ENCODE measurements at regions not wholly inside any gene's neighbourhood (a gene's known extent, or its start where the extent isn't known, plus 50 kb on each side); places are given as distances from the start of the nearest gene placed in this dataset.
"Not testable (repeated sequence)": the region's sequence is repeated elsewhere in the genome, so short reads cannot be mapped to it uniquely, and the experiment has no call there.

DNA sequence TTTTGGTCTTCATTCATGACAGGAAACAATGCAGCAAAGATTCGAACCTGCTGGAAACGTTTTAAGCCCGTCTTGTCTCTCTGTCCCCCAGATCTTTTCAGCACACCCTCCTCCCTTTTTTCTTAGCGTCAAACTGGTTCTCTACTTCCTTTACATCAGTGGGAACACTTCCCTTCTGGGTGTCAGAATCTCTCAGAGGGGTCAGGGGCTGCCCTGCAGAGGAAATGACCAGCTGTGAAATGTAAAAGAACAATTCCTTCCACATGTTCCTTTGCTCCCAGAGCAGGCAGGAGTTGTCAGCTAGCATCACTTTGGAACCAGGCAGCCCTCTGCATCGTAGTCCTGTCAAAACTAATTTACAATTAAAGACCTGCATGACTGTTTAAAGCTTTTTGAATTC, 619.0 kb downstream of the TFAP2A start:
- no peak for DNase-seq

DNA sequence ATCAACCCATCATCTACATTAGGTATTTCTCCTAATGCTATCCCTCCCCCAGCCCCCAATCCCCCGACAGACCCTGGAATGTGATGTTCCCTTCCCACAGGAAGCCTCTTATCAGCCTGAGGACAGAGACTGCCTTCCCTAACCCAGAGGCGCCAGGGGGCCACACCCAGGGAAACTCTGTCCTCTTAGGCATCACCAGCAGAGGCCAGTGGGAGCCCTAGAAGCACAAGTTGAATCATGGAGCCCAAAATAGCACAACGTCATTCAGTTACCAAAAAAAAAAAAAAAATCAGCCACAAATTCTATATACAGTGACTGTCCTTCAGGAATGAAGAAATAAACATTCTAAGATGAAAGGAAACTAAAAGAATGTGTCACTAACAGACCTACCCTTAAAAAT, 625.7 kb downstream of the TFAP2A start:
- no peak for DNase-seq

GRCh38 chr6:9784786-9785185, 630.1 kb downstream of the TFAP2A start:
- DNase-seq = no peak

DNA sequence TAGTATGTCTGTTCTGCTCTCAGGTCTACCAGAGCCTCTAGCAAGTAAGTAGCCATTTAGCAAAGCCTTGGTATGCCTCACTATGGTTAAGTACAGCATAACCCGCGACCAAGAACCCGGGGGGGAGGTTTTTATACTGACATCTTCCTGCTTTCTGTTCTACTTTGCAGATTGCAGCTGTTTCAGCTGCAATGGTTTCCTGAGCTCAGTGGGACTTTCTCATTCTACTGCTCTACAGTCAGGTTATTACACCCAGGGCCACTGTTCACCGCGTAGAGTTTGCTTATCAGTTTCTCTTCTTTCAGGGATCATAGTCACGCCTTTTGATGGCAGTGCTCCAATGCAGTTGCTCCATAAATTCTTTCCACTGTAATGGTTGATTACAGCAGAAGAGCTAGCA, 631.3 kb downstream of the TFAP2A start:
- DNase-seq = no peak

DNA sequence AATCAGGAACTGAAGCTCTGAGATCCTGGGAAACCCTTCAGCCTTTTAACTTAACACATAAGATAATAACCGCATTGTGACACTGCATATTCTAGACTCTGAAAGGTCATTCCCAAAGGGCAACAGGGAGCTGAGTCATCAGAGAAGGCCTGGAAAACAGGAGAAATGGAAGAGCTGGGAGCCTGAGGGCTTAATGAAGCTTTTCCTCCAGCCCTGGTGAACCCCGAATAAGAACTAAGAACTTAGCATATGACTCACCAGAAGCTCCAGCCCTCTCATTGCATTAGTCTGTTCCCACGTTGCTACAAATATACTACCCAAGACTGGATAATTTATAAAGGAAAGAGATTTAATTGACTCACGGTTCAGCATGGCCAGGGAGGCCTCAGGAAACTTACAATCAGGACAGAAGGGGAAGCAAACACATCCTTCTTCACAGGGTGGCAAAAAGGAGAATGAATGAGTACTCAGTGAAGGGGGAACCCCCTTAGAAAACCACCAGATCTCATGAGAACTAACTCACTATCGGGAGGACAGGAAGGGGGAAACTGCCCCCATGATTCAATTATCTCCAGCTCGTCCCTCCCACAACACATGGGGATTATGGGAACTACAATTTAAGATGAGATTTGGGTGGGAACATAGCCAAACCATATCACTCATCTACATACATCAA, 648.5 kb downstream of the TFAP2A start:
- DNase-seq = no peak

DNA sequence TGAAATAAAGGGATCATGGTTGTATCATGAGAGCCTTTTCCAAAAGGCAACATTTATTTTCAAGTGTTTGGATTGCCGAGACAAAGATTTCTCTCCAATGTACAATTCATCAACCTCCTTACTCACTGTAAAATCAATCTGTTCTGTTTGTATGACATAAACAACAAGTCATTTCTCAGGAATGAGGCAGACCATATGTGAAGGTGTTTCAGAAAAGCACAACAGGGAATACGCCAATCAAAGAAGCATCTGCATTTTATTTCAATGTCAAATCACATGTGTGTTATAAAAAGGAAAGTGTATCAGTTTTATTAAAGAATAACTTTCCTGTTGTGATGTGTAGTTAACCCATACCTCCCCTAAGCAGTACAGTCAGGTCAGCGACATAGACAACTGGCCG, 653.7 kb downstream of the TFAP2A start:
- DNase-seq = no peak

DNA sequence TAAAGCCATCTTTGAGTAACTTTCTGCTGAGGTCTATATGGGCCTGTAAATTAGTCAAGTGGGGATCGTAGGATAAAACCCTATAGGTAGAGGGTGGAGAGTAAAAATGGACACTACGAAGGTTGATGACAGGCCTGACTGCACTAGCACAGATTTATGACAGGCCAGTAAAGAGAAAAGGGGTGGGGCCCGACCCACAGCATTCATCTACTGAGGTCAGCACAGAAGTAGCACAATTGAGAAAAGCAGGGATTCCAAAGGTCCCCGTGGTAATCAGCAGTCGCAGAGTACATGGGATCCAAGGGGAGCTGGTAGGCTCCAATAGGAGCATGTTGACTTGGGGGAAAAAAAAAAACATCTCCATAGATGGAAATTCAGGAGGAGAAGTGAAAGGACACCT, 660.4 kb downstream of the TFAP2A start:
- no peak for DNase-seq

DNA sequence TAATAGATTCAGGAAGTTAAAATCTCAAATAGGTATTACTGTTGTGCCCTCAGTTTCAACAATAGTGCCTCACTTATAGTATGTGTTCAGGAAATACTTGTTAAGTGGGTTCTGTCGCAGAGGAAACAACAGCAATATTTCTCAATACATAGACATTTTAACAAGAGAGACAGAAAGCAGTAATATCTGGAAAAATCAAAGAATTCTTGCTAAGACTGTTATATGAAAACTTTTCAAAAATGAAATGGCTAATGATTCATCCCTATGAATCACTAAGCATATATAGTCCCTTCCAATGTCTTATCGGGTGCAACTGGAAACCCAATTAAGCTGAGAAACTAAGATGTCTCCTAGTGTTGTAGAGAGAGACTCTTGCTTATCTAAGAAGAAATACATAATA, 668.9 kb downstream of the TFAP2A start:
- DNase-seq = no peak

DNA sequence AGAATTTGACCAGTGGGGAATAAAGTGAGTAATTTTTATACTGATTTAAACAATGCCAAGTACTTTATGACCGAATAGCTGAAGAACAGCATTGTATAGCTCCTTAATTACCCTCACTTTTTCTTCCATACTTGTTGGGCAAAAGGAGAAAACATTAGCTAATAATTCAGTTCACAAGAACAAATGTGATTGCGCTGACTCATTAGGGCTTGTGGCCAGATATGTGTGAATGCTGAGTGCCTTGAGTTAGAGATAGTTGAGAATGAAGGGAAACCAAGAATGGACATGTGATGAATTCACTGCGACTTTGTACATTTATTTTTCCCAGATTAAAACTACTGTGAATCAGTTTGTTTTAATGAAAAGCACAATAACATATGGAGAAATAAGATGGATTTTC, 669.4 kb downstream of the TFAP2A start:
- DNase-seq = no peak

GRCh38 chr6:9744119-9744518, 670.8 kb downstream of the TFAP2A start:
- no peak for DNase-seq

DNA sequence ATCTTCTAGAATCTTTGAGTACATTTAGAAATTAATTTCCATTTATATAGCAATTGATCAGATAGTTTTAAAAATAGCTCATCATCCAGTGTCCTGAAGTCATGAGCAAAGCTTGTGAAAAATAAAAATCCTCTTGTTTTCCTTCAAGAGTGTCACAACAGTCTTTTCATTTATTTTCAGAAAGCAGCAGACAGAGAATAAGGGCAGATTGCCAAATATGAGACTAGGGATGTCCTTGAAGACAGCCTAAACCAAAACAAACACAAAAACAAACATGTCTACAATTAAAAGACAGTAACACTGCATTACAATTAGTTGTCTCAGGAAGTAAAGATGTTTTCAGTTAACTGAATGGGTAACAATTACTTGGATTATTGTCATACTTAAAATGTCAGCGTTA, 682.8 kb downstream of the TFAP2A start:
- no peak for DNase-seq

DNA sequence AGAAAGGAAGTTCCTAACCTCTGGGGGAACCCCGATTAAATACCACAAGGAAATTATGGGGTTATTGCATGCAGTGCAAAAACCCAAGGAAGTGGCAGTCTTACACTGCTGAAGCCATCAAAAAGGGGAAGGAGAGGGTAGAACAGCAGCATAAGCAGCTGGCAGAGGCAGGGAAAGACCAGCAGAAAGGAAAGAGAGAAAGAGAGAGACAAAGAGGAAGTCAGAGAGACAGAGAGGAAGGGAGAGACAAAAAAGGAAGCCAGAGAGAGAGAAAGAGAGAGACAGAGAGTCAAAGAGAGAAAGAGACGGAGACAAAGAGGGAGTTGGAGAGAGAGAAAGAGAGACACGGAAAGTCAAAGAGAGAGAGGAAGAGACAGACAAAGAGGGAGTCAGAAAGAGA, 689.1 kb downstream of the TFAP2A start:
- not testable (repeated sequence) for DNase-seq

- no peak for DNase-seq
Observed at GRCh38 chr6:9717568-9717967, 697.3 kb downstream of the TFAP2A start.

GRCh38 chr6:9711365-9711764, 703.5 kb downstream of the TFAP2A start:
- DNase-seq = no peak

DNA sequence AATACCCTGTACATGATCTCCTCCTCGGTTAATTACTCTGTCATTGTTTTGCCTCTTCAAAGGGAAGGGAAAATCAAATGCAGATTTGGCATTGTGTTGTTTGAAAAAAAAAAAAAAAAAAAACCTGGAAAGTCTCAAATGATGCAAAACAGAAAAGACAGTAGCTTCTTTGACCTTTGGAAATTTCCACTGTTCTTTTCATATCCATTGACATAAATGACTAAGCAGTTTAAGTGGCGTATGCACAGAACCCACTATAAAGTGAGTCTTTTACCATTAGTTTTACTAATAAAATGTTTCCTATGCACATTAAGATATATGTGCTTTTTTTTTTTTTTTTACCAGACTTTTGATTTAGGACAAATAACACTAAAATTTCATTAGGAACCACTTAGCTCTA, 704.3 kb downstream of the TFAP2A start:
- DNase-seq = no peak

GRCh38 chr6:9708600-9708999, 706.3 kb downstream of the TFAP2A start:
- DNase-seq = no peak

- no peak for DNase-seq
Observed at GRCh38 chr6:9704989-9705388, 709.9 kb downstream of the TFAP2A start.

- no peak for DNase-seq
Observed at GRCh38 chr6:9702914-9703313, 712.0 kb downstream of the TFAP2A start.

DNA sequence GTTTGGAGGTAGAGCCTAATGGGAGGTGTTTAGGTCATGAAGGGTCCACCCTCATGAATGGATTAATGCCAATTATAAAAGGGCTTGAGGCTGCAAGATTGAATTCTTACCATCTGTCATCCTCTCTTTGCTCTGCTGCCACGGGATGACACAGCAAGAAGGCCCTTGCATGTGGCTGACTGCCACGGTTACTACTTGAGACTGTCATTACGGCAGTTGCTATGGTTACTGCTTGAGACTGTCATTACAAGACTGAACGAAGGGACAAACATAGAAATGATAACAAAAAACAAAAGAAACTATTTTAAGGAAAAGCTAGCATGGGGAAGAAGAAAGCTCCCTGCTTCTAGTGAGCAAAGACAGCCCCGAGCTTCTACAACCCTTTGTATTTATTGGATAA, 715.0 kb downstream of the TFAP2A start:
- DNase-seq = no peak

DNA sequence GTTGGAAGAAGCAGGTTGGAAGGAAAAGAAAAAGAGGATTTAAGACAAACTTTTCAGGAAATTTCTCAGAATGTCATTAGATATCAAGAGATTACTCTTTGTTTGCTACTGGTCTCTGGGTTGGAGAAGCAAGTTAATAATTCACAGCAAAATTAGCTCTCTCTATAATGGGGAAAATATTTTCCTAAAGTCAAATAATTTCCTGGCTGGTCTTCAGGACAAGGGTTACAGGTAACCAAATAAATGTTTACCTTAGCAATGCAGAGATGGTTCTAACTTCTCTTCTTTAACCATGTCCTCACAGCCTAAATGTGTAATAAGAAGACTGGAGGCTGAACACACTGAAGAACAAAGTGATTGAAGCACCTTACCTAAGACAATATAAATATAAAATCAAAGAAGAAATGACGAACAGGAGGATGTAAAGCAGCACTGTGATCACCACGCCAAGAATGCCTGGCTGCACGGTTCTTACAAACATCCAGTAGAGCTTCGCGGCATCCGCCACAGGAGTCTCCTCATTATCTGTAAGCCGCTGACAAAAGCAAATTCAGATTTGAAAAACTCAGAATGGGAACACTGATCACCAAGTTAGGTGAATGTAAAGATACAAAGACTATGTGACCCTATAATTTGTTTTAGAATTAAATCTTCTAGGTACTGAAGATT, 717.5 kb downstream of the TFAP2A start:
- DNase-seq = no peak

GRCh38 chr6:9690388-9690787, 724.5 kb downstream of the TFAP2A start:
- no peak for DNase-seq

DNA sequence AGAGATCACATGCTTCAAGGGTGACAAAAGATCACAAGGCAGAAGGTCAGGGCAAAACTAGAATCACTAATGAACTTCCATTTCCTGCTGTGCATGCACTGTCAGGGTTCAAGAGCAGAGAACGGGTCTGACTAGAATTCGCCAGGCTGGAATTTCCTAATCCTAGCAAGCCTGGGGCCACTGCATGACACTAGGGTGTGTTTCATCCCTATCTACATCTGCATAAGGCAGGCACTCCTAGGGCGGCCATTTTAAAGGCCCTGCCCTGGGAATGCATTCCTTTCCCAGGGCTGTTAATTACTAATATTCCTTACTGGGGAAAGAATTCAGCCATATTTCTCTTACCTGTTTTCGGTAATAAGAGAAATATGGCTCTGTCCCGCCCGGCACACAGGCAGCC, 734.1 kb downstream of the TFAP2A start:
- DNase-seq = not testable (repeated sequence)

DNA sequence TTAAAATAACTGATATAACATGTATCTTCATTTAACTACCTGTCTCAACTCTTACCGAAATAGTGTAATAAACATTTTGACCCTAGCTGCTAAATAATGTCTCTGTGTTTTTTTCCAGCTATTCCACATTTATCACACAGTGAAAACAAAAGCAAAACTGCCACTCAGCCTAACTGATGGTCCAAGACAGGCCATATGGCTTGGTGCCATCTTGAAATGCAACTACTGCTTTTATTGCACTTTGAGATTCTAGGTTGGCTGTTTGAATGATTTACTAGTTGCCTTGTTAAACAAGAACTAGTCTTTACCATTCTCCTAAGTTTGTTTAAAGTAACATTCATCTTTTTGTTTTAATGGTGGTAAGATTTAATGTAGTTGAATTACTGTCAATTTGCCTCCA, 739.8 kb downstream of the TFAP2A start:
- no peak for DNase-seq

GRCh38 chr6:9659848-9660247, 755.0 kb downstream of the TFAP2A start:
- no peak for DNase-seq

GRCh38 chr6:9657994-9658393, 756.9 kb downstream of the TFAP2A start:
- no peak for DNase-seq
